ENCODE measurements at regions not wholly inside any gene's neighbourhood (a gene's known extent, or its start where the extent isn't known, plus 50 kb on each side); places are given as distances from the start of the nearest gene placed in this dataset.
"Not testable (repeated sequence)": the region's sequence is repeated elsewhere in the genome, so short reads cannot be mapped to it uniquely, and the experiment has no call there.

GRCh38 chr16:5296176-5296575, 198.6 kb upstream of the EEF2KMT start:
- H3K27ac ChIP-seq: no peak overlapping the region
- ATAC-seq (ENCODE audit: low FRiP score in 2 of 2) (no peak), DNase-seq (no peak)
- no peaks in the 10 kb centered on the region for H3K9me3 ChIP-seq
- no peaks in the 10 kb centered on the region for H3K4me1 ChIP-seq
- TF ChIP-seq EP300 (IDR thresholded peaks at IDR 0.05) (no peak), POLR2AphosphoS5 (IDR thresholded peaks at IDR 0.05) (no peak)
- WGBS, 2 donors: 56 to 60% methylated on average over 3 of the region's 3 CpGs
- H3K4me3 ChIP-seq: no peak overlapping the region
- no peaks in the 10 kb centered on the region for H3K36me3 ChIP-seq
- H3K27me3 ChIP-seq: no peaks in the 10 kb centered on the region

- 61 to 70% methylated on average over 8 of the region's 8 CpGs for WGBS, 2 donors
These were observed 197.7 kb upstream of the EEF2KMT start for GRCh38 chr16:5295304-5295703.

GRCh38 chr16:5282152-5282551, 184.6 kb upstream of the EEF2KMT start:
- not testable (repeated sequence) for H3K36me3 ChIP-seq

More at GRCh38 chr16:5295304-5295703, 197.7 kb upstream of the EEF2KMT start:
- not testable (repeated sequence) for H3K9me3 ChIP-seq; DNase-seq; H3K27ac ChIP-seq; H3K4me3 ChIP-seq; H3K4me1 ChIP-seq; H3K27me3 ChIP-seq; ATAC-seq (ENCODE audit: low FRiP score in 2 of 2); H3K36me3 ChIP-seq

GRCh38 chr16:5257462-5257861, 159.9 kb upstream of the EEF2KMT start:
- H3K27ac ChIP-seq: no peak overlapping the region
- no peak for TF ChIP-seq EP300 (IDR thresholded peaks at IDR 0.05)
- no peak for TF ChIP-seq POLR2A (IDR thresholded peaks at IDR 0.05)
- TF ChIP-seq POLR2AphosphoS5 (IDR thresholded peaks at IDR 0.05): no peak
- no peak overlapping the region for H3K4me3 ChIP-seq
- no peaks in the 10 kb centered on the region for H3K36me3 ChIP-seq
- no peak for ATAC-seq (ENCODE audit: low FRiP score in 2 of 2)
- H3K4me1 ChIP-seq: no peaks in the 10 kb centered on the region
- WGBS, 2 donors: 56 to 71% methylated on average over 11 of the region's 11 CpGs
- no peaks in the 10 kb centered on the region for H3K27me3 ChIP-seq
- no peak for DNase-seq
- H3K9me3 ChIP-seq: no peaks in the 10 kb centered on the region

More at GRCh38 chr16:5282152-5282551, 184.6 kb upstream of the EEF2KMT start:
- not testable (repeated sequence) for H3K27ac ChIP-seq; H3K4me3 ChIP-seq; H3K27me3 ChIP-seq; ATAC-seq (ENCODE audit: low FRiP score in 2 of 2); DNase-seq; H3K4me1 ChIP-seq
- H3K9me3 ChIP-seq: peaks cover 0 to 23% (median 9%) of the 10 kb centered on the region in 4 donors
- 94 to 98% methylated on average over 2 of the region's 2 CpGs for WGBS, 2 donors

- no peaks in the 10 kb centered on the region for H3K36me3 ChIP-seq
- no peak overlapping the region for H3K27ac ChIP-seq
- ATAC-seq (ENCODE audit: low FRiP score in 2 of 2): no peak
- no peak overlapping the region for H3K4me3 ChIP-seq
- H3K27me3 ChIP-seq: no peaks in the 10 kb centered on the region
- WGBS, 2 donors: 35 to 45% methylated on average over 7 of the region's 7 CpGs
- DNase-seq: no peak
- TF ChIP-seq POLR2AphosphoS5 (IDR thresholded peaks at IDR 0.05) (no peak), POLR2A (IDR thresholded peaks at IDR 0.05) (no peak), EP300 (IDR thresholded peaks at IDR 0.05) (no peak), CTCF (IDR thresholded peaks at IDR 0.05) (no peak)
- no peaks in the 10 kb centered on the region for H3K9me3 ChIP-seq
- no peaks in the 10 kb centered on the region for H3K4me1 ChIP-seq
These were observed 155.2 kb upstream of the EEF2KMT start for GRCh38 chr16:5252791-5253190.

GRCh38 chr16:5247403-5247802, 149.8 kb upstream of the EEF2KMT start:
- ATAC-seq (ENCODE audit: low FRiP score in 2 of 2); H3K27me3 ChIP-seq; H3K4me1 ChIP-seq; H3K36me3 ChIP-seq; H3K9me3 ChIP-seq; DNase-seq; H3K27ac ChIP-seq; H3K4me3 ChIP-seq: not testable (repeated sequence)
- 53 to 57% methylated on average over 4 of the region's 4 CpGs for WGBS, 2 donors

GRCh38 chr16:5240278-5240626, 142.7 kb upstream of the EEF2KMT start:
- H3K4me3 ChIP-seq: peak overlapping the region in 3 of 4 donors; percentile 18 to 38 (median 30)
- not testable (repeated sequence) for DNase-seq; H3K4me1 ChIP-seq; H3K27ac ChIP-seq; H3K36me3 ChIP-seq; H3K9me3 ChIP-seq; H3K27me3 ChIP-seq; ATAC-seq (ENCODE audit: low FRiP score in 2 of 2)
- WGBS, 2 donors: 0% methylated on average over 4 of the region's 18 CpGs; no CpG with 5 or more reads in 1 of the 2 donors

- not testable (repeated sequence) for H3K9me3 ChIP-seq; H3K27me3 ChIP-seq; ATAC-seq (ENCODE audit: low FRiP score in 2 of 2); H3K27ac ChIP-seq; H3K36me3 ChIP-seq; H3K4me1 ChIP-seq
- H3K4me3 ChIP-seq: peak overlapping the region in 3 of 4 donors; percentile 18 to 38 (median 30)
- peak; percentile 30 to 75 (median 61) for TF ChIP-seq CTCF (IDR thresholded peaks at IDR 0.05)
- 0 to 5% methylated on average over 2 to 19 of the region's 89 CpGs for WGBS, 2 donors
- peak; percentile 25 to 94 for DNase-seq
These were observed 142.1 kb upstream of the EEF2KMT start for GRCh38 chr16:5239472-5240277.
